Thoracic aorta (tissue), 2 donors: ENCODE measurements at regions not wholly inside any gene's neighbourhood (a gene's known extent, or its start where the extent isn't known, plus 50 kb on each side); places are given as distances from the start of the nearest gene placed in this dataset.

Source experiments
- ATAC-seq: fragments of 150-250 bp; one replicate; pipeline ENCODE4 v1.8.0; 2017; ENCODE audit warnings: low read depth; ENCODE audit not compliant: insufficient number of reproducible peaks, low FRiP score
- DNase-seq: peaks from one replicate; pipeline ENCODE4 v3.0.0-alpha.2; 2020; ENCODE audit warnings: low spot score
- H3K27ac ChIP-seq, 2 donors: fragments of 200-600 bp; sonication (generic); 1 replicate in 1 of 2; 2 replicates in 1 of 2; pipeline ENCODE4 v1.5.1; 2016; ENCODE audit warnings: mild to moderate bottlenecking in 2 of 2, moderate library complexity in 2 of 2
- H3K27me3 ChIP-seq: fragments of 200-600 bp; sonication (generic); replicated peaks from 2 replicates; pipeline ENCODE4 v1.6.0; 2016; ENCODE audit warnings: mild to moderate bottlenecking; ENCODE audit not compliant: insufficient read depth
- H3K36me3 ChIP-seq: fragments of 200-600 bp; sonication (generic); one replicate; pipeline ENCODE4 v1.5.1; 2016
- H3K4me1 ChIP-seq, 2 donors: fragments of 200-600 bp; sonication (generic); 1 replicate in 1 of 2; 2 replicates in 1 of 2; pipeline versions ENCODE4 v1.5.1 to v1.6.0; 2016; ENCODE audit warnings: low read depth in 2 of 2, mild to moderate bottlenecking in 1 of 2; ENCODE audit not compliant: control insufficient read depth in 1 of 2
- H3K4me3 ChIP-seq: fragments of 200-600 bp; sonication (generic); 2 replicates; pipeline ENCODE4 v1.5.1; 2016; ENCODE audit warnings: mild to moderate bottlenecking
- H3K9me3 ChIP-seq: fragments of 200-600 bp; sonication (generic); 2 replicates; pipeline ENCODE4 v1.5.1; 2016
- CTCF ChIP-seq: fragments of 200-600 bp; sonication (generic); IDR thresholded peaks from one replicate; pipeline ENCODE4 v1.5.1; 2019; ENCODE audit warnings: antibody characterized with exemption

GRCh38 chr5:92556747-92557146, 1024.3 kb downstream of the NR2F1-AS1 start:
- no peaks in the 10 kb centered on the region for H3K27me3 ChIP-seq
- no peak for TF ChIP-seq CTCF
- H3K27ac ChIP-seq = no peak overlapping the region
- H3K4me1 ChIP-seq = peaks cover 7 to 27% of the 10 kb centered on the region in 2 donors
- no peak for ATAC-seq
- no peak overlapping the region for H3K4me3 ChIP-seq
- no peaks in the 10 kb centered on the region for H3K9me3 ChIP-seq
- no peaks in the 10 kb centered on the region for H3K36me3 ChIP-seq
- no peak for DNase-seq

- no peak overlapping the region for H3K27ac ChIP-seq
- TF ChIP-seq CTCF = no peak
These were observed 1026.5 kb downstream of the NR2F1-AS1 start for GRCh38 chr5:92554447-92555085.

GRCh38 chr5:92553326-92553725, 1027.7 kb downstream of the NR2F1-AS1 start:
- H3K9me3 ChIP-seq = no peaks in the 10 kb centered on the region
- DNase-seq (no peak), ATAC-seq (no peak)
- no peak overlapping the region for H3K4me3 ChIP-seq
- peaks cover 7 to 15% of the 10 kb centered on the region in 2 donors for H3K4me1 ChIP-seq
- H3K27ac ChIP-seq = no peak overlapping the region
- no peaks in the 10 kb centered on the region for H3K27me3 ChIP-seq
- H3K36me3 ChIP-seq = no peaks in the 10 kb centered on the region
- no peak for TF ChIP-seq CTCF

More at GRCh38 chr5:92554447-92555085, 1026.5 kb downstream of the NR2F1-AS1 start:
- DNase-seq (no peak), ATAC-seq (no peak)
- Histone ChIP-seq H3K9me3 (no peaks in the 10 kb centered on the region), H3K4me3 (no peak overlapping the region), H3K4me1 (peaks cover 7 to 19% of the 10 kb centered on the region in 2 donors), H3K36me3 (no peaks in the 10 kb centered on the region), H3K27me3 (no peaks in the 10 kb centered on the region)

GRCh38 chr5:92552206-92553160, 1028.5 kb downstream of the NR2F1-AS1 start:
- Histone ChIP-seq H3K4me1 (peaks cover 7 to 15% of the 10 kb centered on the region in 2 donors), H3K36me3 (no peaks in the 10 kb centered on the region), H3K27me3 (no peaks in the 10 kb centered on the region), H3K27ac (peak overlapping the region in 1 of 2 donors; percentile 20), H3K4me3 (no peak overlapping the region), H3K9me3 (no peaks in the 10 kb centered on the region)
- ATAC-seq (no peak), DNase-seq (no peak)
- TF ChIP-seq CTCF = no peak

- Histone ChIP-seq H3K27ac (no peak overlapping the region), H3K36me3 (no peaks in the 10 kb centered on the region), H3K4me3 (no peak overlapping the region), H3K9me3 (no peaks in the 10 kb centered on the region), H3K27me3 (no peaks in the 10 kb centered on the region), H3K4me1 (peaks cover 6 to 13% of the 10 kb centered on the region in 2 donors)
- no peak for ATAC-seq
- no peak for TF ChIP-seq CTCF
- no peak for DNase-seq
These were observed 1032.7 kb downstream of the NR2F1-AS1 start for GRCh38 chr5:92548346-92548745.
